SJCRH30 (cell line): ENCODE measurements at regions not wholly inside any gene's neighbourhood (a gene's known extent, or its start where the extent isn't known, plus 50 kb on each side); places are given as distances from the start of the nearest gene placed in this dataset.
"Not testable (repeated sequence)": the region's sequence is repeated elsewhere in the genome, so short reads cannot be mapped to it uniquely, and the experiment has no call there.

Experiments
- DNase-seq, 2 experiments: peaks; one replicate each; pipeline ENCODE4 v3.0.0-alpha.2; 2015 to 2020
- H3K27ac ChIP-seq: fragments of 250-450 bp; sonication (Bioruptor Pico); 2 replicates; pipeline ENCODE4 v1.5.1; 2020; ENCODE audit warnings: mild to moderate bottlenecking, moderate library complexity
- H3K27me3 ChIP-seq: fragments of 250-450 bp; sonication (Bioruptor Pico); 2 replicates; pipeline ENCODE4 v1.5.1; 2020; ENCODE audit warnings: mild to moderate bottlenecking, moderate library complexity
- H3K36me3 ChIP-seq: fragments of 250-450 bp; sonication (Bioruptor Pico); 2 replicates; pipeline ENCODE4 v1.5.1; 2020; ENCODE audit warnings: mild to moderate bottlenecking, moderate library complexity
- H3K4me1 ChIP-seq: fragments of 250-450 bp; sonication (Bioruptor Pico); 2 replicates; pipeline ENCODE4 v1.5.1; 2020; ENCODE audit warnings: mild to moderate bottlenecking, moderate library complexity
- H3K4me3 ChIP-seq: fragments of 250-450 bp; sonication (Bioruptor Pico); 2 replicates; pipeline ENCODE4 v1.5.1; 2020; ENCODE audit warnings: mild to moderate bottlenecking, moderate library complexity
- H3K9me3 ChIP-seq: fragments of 250-450 bp; sonication (Bioruptor Pico); replicated peaks from 2 replicates; pipeline ENCODE4 v1.5.1; 2020; ENCODE audit warnings: mild to moderate bottlenecking, moderate library complexity

DNA sequence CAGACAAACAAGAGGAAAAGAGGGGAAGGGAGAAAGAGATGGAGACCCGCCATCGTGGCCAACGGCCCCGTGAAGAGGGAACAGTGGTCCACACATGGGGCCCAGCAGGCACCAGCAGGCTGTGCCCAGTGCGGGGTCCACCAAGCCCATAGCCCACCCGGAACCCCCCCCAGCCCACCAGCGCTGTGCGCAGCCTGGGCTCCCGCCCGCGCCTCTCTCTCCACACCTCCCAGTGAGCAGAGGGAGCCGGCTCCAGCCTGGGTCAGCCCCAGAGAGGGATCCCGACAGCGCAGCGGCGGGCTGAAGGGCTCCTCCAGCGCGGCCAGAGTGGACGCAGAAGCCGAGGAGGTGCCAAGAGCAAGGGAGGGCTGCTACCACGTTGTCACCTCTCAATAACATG, 105.0 kb upstream of the TMTC1 start:
- peaks cover 3% of the 10 kb centered on the region; the same call in 1 of the 2 replicates for H3K9me3 ChIP-seq
- H3K4me1 ChIP-seq: peaks cover 6% of the 10 kb centered on the region
- no peaks in the 10 kb centered on the region for H3K36me3 ChIP-seq

GRCh38 chr12:29884957-29885356, 101.2 kb upstream of the TMTC1 start:
- H3K4me3 ChIP-seq, H3K27me3 ChIP-seq, H3K9me3 ChIP-seq, DNase-seq, H3K27ac ChIP-seq, H3K36me3 ChIP-seq: not testable (repeated sequence)
- H3K4me1 ChIP-seq: peaks cover 21% of the 10 kb centered on the region

More for the DNA sequence above, 105.0 kb upstream of the TMTC1 start:
- no peak for DNase-seq
- no peak overlapping the region for H3K4me3 ChIP-seq
- H3K27ac ChIP-seq: no peak overlapping the region
- H3K27me3 ChIP-seq: no peaks in the 10 kb centered on the region

- no peaks in the 10 kb centered on the region for H3K27me3 ChIP-seq
- no peak for DNase-seq
- H3K27ac ChIP-seq: no peak overlapping the region
- no peaks in the 10 kb centered on the region for H3K36me3 ChIP-seq
- no peaks in the 10 kb centered on the region; the same call in 1 of the 2 replicates for H3K9me3 ChIP-seq
- peaks cover 19% of the 10 kb centered on the region for H3K4me1 ChIP-seq
- H3K4me3 ChIP-seq: no peak overlapping the region
These were observed 100.3 kb upstream of the TMTC1 start for GRCh38 chr12:29883941-29884554.

DNA sequence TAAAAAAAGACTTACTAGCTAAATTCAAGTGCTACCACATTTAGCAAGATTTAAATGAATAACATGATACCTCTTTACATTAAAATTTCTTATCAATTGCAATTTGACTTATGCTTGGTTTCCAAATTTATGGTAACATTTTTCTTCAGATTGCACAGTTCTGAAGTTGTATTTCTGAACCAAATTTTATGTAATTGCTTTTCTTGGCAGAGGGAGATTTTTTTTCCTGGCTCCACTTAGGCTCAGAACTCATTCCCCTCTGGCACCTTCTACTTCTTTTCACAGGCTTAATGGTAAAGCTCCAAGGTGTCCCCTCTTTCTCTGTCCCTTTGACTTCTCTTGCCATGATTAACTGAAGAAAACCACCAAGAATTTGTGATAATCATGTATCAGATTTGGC, 99.8 kb upstream of the TMTC1 start:
- DNase-seq: no peak
- Histone ChIP-seq H3K9me3 (no peaks in the 10 kb centered on the region; the same call in 1 of the 2 replicates), H3K36me3 (no peaks in the 10 kb centered on the region), H3K27ac (peak overlapping the region; percentile 24), H3K4me3 (no peak overlapping the region), H3K27me3 (no peaks in the 10 kb centered on the region), H3K4me1 (peaks cover 19% of the 10 kb centered on the region)

- H3K4me3 ChIP-seq: no peak overlapping the region
- peak; percentile 74 to 87 for DNase-seq
- peak overlapping the region; percentile 24 for H3K27ac ChIP-seq
- H3K27me3 ChIP-seq: no peaks in the 10 kb centered on the region
- H3K36me3 ChIP-seq: no peaks in the 10 kb centered on the region
- H3K4me1 ChIP-seq: peaks cover 19% of the 10 kb centered on the region
- H3K9me3 ChIP-seq: no peaks in the 10 kb centered on the region; the same call in none of the 2 replicates
These were observed 99.1 kb upstream of the TMTC1 start for GRCh38 chr12:29882846-29883245.

GRCh38 chr12:29880987-29881386, 97.2 kb upstream of the TMTC1 start:
- Histone ChIP-seq H3K27me3 (no peaks in the 10 kb centered on the region), H3K36me3 (no peaks in the 10 kb centered on the region), H3K4me3 (no peak overlapping the region), H3K27ac (no peak overlapping the region), H3K9me3 (peaks cover 5% of the 10 kb centered on the region), H3K4me1 (peaks cover 19% of the 10 kb centered on the region)
- no peak for DNase-seq

DNA sequence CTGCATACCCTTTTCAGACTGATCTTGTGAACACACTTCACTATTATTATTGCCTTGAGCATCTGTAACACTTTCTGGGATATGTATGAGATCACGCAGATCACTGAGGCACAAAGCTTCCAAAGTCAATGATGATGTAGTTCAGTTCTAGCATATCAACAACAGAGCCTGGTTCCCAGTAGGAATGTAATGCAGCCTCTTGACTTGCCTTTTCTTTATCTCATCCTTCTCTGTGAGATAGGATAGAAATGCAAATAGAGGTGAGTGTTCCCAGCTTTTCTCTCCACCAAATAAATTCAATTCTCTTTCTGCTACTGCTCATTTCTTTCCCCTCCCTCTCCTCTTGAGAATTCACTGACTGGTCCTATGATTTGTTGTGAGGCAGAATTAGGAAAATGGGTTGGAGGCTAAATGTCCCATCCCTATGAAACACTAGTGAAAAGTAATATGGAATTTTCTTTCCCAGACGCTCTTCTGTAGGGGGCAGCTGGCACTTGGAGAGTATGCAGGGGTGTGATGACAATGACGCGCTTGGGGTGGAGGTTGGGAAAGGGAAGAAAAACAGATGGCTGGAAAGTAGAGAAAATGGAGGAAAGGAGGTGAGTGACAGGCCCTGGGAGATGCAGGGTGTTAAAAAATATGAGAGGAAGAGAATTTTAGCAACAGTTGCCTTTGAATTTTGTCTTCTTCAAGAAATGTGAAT, 96.0 kb upstream of the TMTC1 start:
- Histone ChIP-seq H3K27ac (no peak overlapping the region), H3K36me3 (no peaks in the 10 kb centered on the region), H3K4me1 (peaks cover 19% of the 10 kb centered on the region), H3K27me3 (no peaks in the 10 kb centered on the region), H3K4me3 (no peak overlapping the region), H3K9me3 (peaks cover 5% of the 10 kb centered on the region)
- DNase-seq: no peak

DNA sequence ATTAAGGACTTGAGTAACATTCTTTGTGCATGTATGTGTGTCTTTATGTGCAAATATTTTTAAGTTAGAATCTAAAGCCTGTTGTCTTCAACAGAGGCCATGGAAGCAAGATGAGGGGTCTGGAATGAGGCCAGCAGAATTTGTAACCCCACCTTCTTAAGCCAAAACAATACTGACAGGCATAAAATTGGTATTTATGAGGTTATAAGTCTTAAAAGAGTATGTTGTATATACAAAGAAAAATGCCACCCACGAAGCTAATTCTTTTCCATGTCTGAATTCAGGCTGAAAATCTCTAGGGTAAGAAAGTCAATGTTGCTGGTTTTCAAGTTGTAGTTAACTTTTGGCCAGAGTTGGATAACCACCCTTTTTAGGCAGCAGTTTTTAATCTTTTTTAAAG, 86.2 kb upstream of the TMTC1 start:
- H3K9me3 ChIP-seq: 0 out of 2 replicates have a peak, but pooled peaks cover 16% of the 10 kb centered on the region
- no peak overlapping the region for H3K4me3 ChIP-seq
- H3K27me3 ChIP-seq: no peaks in the 10 kb centered on the region
- no peaks in the 10 kb centered on the region for H3K36me3 ChIP-seq
- H3K4me1 ChIP-seq: peaks cover 24% of the 10 kb centered on the region
- H3K27ac ChIP-seq: peak overlapping the region; percentile 68
- peak; percentile 80 to 93 for DNase-seq

DNA sequence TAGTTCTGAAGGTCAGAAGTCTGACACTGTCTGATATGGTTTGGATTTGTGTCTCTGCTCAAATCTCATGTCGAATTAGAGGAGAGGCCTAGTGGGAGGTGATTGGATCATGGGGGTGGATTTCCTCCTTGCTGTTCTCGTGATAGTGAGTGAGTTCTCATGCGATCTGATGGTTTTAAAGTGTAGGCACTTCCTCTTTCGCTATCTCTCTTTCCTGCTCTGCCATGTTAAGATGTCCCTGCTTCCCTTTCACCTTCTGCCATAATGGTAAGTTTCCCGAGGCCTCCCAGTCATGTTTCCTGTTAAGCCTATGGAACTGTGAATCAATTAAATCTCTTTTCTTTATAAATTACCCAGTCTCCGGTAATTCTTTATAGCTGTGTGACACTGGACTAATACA, 84.1 kb upstream of the TMTC1 start:
- Histone ChIP-seq H3K4me1 (peaks cover 24% of the 10 kb centered on the region), H3K27me3 (no peaks in the 10 kb centered on the region), H3K27ac (no peak overlapping the region), H3K36me3 (no peaks in the 10 kb centered on the region), H3K4me3 (no peak overlapping the region), H3K9me3 (0 out of 2 replicates have a peak, but pooled peaks cover 16% of the 10 kb centered on the region)
- DNase-seq: no peak

GRCh38 chr12:29863665-29864064, 79.9 kb upstream of the TMTC1 start:
- Histone ChIP-seq H3K36me3 (no peaks in the 10 kb centered on the region), H3K27ac (no peak overlapping the region), H3K4me3 (no peak overlapping the region), H3K9me3 (0 out of 2 replicates have a peak, but pooled peaks cover 9% of the 10 kb centered on the region), H3K4me1 (no peaks in the 10 kb centered on the region), H3K27me3 (no peaks in the 10 kb centered on the region)
- DNase-seq: no peak

DNA sequence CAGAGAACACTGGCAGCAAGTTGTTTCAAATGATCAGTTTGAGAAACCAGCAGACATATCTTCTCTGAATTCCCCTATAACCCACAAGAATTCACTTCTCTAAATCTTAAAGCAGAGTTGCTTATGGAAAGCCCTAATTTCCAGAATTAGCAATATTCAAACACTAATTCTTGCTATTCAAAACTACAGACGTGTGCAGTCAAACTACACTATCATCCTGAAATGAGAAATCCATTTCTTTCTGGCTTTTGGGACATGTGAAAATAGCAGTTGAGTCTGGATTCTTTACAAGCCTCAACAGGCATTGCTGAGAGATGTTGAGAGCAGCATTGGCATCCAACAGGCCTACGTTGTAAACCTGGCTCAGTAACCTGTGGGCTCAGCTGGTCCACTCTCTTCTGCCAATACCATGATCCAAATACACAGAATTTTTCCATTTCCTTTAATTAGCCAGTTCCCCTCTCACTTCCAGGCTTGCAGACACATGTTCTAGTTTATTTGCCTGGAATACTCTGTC, 74.6 kb upstream of the TMTC1 start:
- no peaks in the 10 kb centered on the region for H3K27me3 ChIP-seq
- no peak overlapping the region for H3K4me3 ChIP-seq
- H3K36me3 ChIP-seq: no peaks in the 10 kb centered on the region
- no peaks in the 10 kb centered on the region for H3K9me3 ChIP-seq
- no peak overlapping the region for H3K27ac ChIP-seq
- no peak for DNase-seq
- no peaks in the 10 kb centered on the region for H3K4me1 ChIP-seq

- no peak overlapping the region for H3K27ac ChIP-seq
- DNase-seq: no peak
- no peak overlapping the region for H3K4me3 ChIP-seq
- peaks cover 11% of the 10 kb centered on the region for H3K4me1 ChIP-seq
- H3K36me3 ChIP-seq: no peaks in the 10 kb centered on the region
- peaks cover 8% of the 10 kb centered on the region for H3K9me3 ChIP-seq
- no peaks in the 10 kb centered on the region for H3K27me3 ChIP-seq
These were observed 63.5 kb upstream of the TMTC1 start for GRCh38 chr12:29847246-29847645.

DNA sequence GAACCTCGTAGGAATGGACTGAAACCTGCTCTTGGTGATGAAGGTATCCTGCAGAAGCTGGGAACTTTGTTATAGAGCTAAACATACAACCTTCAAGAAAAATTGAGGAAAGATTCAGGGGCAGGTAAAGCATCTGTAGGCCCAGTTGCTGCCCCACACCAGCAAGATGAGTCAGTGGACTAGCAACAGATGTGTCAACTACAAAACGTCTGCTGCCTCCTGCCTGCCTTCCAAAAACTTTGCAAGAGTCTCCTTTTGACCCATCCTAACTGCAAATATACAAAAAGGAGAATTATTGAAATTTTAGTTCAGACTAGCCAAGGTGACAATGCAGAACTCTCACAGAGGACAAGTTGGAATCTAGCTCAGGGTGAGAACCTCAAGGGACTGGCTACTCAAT, 60.9 kb upstream of the TMTC1 start:
- DNase-seq: peak; percentile 30 to 41

GRCh38 chr12:29843036-29843435, 59.3 kb upstream of the TMTC1 start:
- Histone ChIP-seq H3K4me1 (peaks cover 11% of the 10 kb centered on the region), H3K36me3 (no peaks in the 10 kb centered on the region), H3K27ac (no peak overlapping the region), H3K4me3 (no peak overlapping the region), H3K27me3 (no peaks in the 10 kb centered on the region), H3K9me3 (peaks cover 13% of the 10 kb centered on the region)
- no peak for DNase-seq

More for the DNA sequence above, 60.9 kb upstream of the TMTC1 start:
- Histone ChIP-seq H3K36me3 (no peaks in the 10 kb centered on the region), H3K27me3 (no peaks in the 10 kb centered on the region), H3K27ac (peak overlapping the region; percentile 11; the same call in 1 of the 2 replicates), H3K4me1 (peaks cover 11% of the 10 kb centered on the region), H3K4me3 (no peak overlapping the region), H3K9me3 (peaks cover 8% of the 10 kb centered on the region)

DNA sequence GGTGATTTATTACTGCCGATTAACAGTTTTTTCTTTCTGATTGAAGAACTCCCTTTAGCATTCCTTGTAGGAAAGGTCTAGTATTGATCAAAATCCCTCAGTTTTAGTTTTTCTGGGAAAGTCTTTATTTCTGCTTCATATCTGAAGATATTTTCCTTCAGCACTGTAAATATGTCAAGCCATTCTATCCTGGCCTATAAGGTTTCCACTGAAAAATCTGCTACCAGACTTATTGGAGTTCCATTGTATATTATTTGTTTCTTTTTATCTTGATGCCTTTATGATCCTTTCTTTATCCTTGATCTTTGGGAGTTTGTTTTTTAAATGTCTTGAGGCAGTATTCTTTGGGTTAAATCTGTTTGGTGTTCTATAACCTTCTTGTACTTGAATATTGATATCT, 55.0 kb upstream of the TMTC1 start:
- DNase-seq: no peak
- Histone ChIP-seq H3K4me3 (no peak overlapping the region), H3K4me1 (no peaks in the 10 kb centered on the region), H3K27me3 (no peaks in the 10 kb centered on the region), H3K9me3 (peaks cover 15% of the 10 kb centered on the region), H3K36me3 (no peaks in the 10 kb centered on the region), H3K27ac (no peak overlapping the region)
